ENCODE measurements at regions not wholly inside any gene's neighbourhood (a gene's known extent, or its start where the extent isn't known, plus 50 kb on each side); places are given as distances from the start of the nearest gene placed in this dataset.

- no peaks in the 10 kb centered on the region for H3K9me3 Mint-ChIP-seq
- no peaks in the 10 kb centered on the region for H3K36me3 Mint-ChIP-seq (ENCODE audit: low read depth)
- no peaks in the 10 kb centered on the region for H3K4me1 Mint-ChIP-seq (ENCODE audit: low read depth)
- H3K4me3 Mint-ChIP-seq: no peak overlapping the region
- H3K27me3 Mint-ChIP-seq (ENCODE audit: insufficient read depth): peaks cover 2% of the 10 kb centered on the region
- H3K27ac Mint-ChIP-seq: no peak overlapping the region
- DNase-seq (ENCODE audit: low spot score): no peak
- intact Hi-C loops (cut with micrococcal nuclease): no loop called here
Measured at GRCh38 chr10:58963723-58964124, 212.7 kb upstream of the PHYHIPL start.

- no peak for DNase-seq (ENCODE audit: low spot score)
- H3K4me3 Mint-ChIP-seq: no peak overlapping the region
- H3K36me3 Mint-ChIP-seq (ENCODE audit: low read depth): no peaks in the 10 kb centered on the region
- no peaks in the 10 kb centered on the region for H3K9me3 Mint-ChIP-seq
- no peaks in the 10 kb centered on the region for H3K4me1 Mint-ChIP-seq (ENCODE audit: low read depth)
- no peak overlapping the region for H3K27ac Mint-ChIP-seq
- H3K27me3 Mint-ChIP-seq (ENCODE audit: insufficient read depth): peaks cover 4% of the 10 kb centered on the region
- intact Hi-C loops (cut with micrococcal nuclease): no loop called here
Measured at GRCh38 chr10:58965855-58966254, 210.6 kb upstream of the PHYHIPL start.

GRCh38 chr10:58967551-58968388 lies 208.7 kb upstream of the PHYHIPL start:
- intact Hi-C loops (cut with micrococcal nuclease): no loop called here

GRCh38 chr10:58968389-58968755 lies 208.1 kb upstream of the PHYHIPL start:
- Mint-ChIP-seq H3K36me3 (ENCODE audit: low read depth) (no peaks in the 10 kb centered on the region), H3K4me1 (ENCODE audit: low read depth) (no peaks in the 10 kb centered on the region), H3K27ac (no peak overlapping the region), H3K4me3 (no peak overlapping the region), H3K9me3 (no peaks in the 10 kb centered on the region), H3K27me3 (ENCODE audit: insufficient read depth) (peaks cover 4% of the 10 kb centered on the region)
- DNase-seq (ENCODE audit: low spot score): no peak
- intact Hi-C loops (cut with micrococcal nuclease): no loop called here

More at GRCh38 chr10:58967551-58968388, 208.7 kb upstream of the PHYHIPL start:
- H3K4me3 Mint-ChIP-seq: no peak overlapping the region
- H3K9me3 Mint-ChIP-seq: no peaks in the 10 kb centered on the region
- peaks cover 4% of the 10 kb centered on the region for H3K27me3 Mint-ChIP-seq (ENCODE audit: insufficient read depth)
- H3K4me1 Mint-ChIP-seq (ENCODE audit: low read depth): no peaks in the 10 kb centered on the region
- no peak overlapping the region for H3K27ac Mint-ChIP-seq
- H3K36me3 Mint-ChIP-seq (ENCODE audit: low read depth): no peaks in the 10 kb centered on the region
- no peak for DNase-seq (ENCODE audit: low spot score)

DNA sequence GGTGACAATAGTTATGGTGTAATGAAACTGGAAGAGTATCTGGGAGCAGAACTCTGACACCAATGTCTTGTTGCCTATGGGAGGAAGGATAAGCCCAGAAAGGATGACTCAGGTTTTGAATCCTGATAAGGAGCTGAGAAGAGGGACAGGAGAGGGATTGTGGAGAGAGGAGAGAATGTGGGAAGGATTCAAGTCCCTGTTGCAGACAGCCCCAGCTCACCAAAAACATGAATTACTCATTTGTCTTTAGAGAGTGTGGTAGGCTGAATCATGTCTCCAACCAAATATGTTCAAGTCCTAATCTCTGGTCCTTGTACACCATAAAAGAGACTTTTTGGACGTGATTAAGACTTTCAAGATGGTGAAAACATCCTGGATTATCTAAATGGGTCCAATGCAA lies 206.9 kb upstream of the PHYHIPL start:
- intact Hi-C loops (cut with micrococcal nuclease): no loop called here
- Mint-ChIP-seq H3K36me3 (ENCODE audit: low read depth) (no peaks in the 10 kb centered on the region), H3K4me3 (no peak overlapping the region), H3K4me1 (ENCODE audit: low read depth) (no peaks in the 10 kb centered on the region), H3K27ac (no peak overlapping the region), H3K27me3 (ENCODE audit: insufficient read depth) (peaks cover 2% of the 10 kb centered on the region), H3K9me3 (no peaks in the 10 kb centered on the region)
- no peak for DNase-seq (ENCODE audit: low spot score)

- Mint-ChIP-seq H3K36me3 (ENCODE audit: low read depth) (no peaks in the 10 kb centered on the region), H3K27me3 (ENCODE audit: insufficient read depth) (peaks cover 2% of the 10 kb centered on the region), H3K4me3 (no peak overlapping the region), H3K9me3 (no peaks in the 10 kb centered on the region), H3K27ac (no peak overlapping the region), H3K4me1 (ENCODE audit: low read depth) (no peaks in the 10 kb centered on the region)
- intact Hi-C loops (cut with micrococcal nuclease): no loop called here
- no peak for DNase-seq (ENCODE audit: low spot score)
Measured at GRCh38 chr10:58970160-58970915, 206.1 kb upstream of the PHYHIPL start.

DNA sequence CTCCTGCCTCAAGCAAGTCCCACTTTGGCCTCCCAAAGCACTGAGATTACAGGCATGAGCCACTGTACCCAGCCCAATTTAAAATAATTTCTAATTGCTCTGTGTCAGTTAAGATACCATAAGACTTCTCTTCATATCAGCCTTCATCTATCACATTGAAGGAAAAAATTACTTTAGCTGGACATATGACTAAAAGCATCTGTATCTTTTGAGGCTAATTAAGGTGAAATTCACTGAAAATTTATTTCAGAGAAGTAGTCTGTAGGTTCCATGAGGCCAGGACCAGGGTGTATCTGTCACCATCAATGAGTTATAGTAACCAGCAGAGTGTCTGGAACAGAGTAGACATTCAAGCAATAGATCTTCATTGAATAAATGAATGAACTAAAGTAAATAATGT lies 205.2 kb upstream of the PHYHIPL start:
- Mint-ChIP-seq H3K9me3 (no peaks in the 10 kb centered on the region), H3K27me3 (ENCODE audit: insufficient read depth) (peaks cover 2% of the 10 kb centered on the region), H3K4me3 (no peak overlapping the region), H3K27ac (no peak overlapping the region), H3K36me3 (ENCODE audit: low read depth) (no peaks in the 10 kb centered on the region), H3K4me1 (ENCODE audit: low read depth) (no peaks in the 10 kb centered on the region)
- intact Hi-C loops (cut with micrococcal nuclease): no loop called here
- DNase-seq (ENCODE audit: low spot score): no peak

GRCh38 chr10:58971796-58972491 lies 204.5 kb upstream of the PHYHIPL start:
- no peaks in the 10 kb centered on the region for H3K4me1 Mint-ChIP-seq (ENCODE audit: low read depth)
- no peak overlapping the region for H3K4me3 Mint-ChIP-seq
- peaks cover 2% of the 10 kb centered on the region for H3K27me3 Mint-ChIP-seq (ENCODE audit: insufficient read depth)
- H3K27ac Mint-ChIP-seq: no peak overlapping the region
- H3K36me3 Mint-ChIP-seq (ENCODE audit: low read depth): no peaks in the 10 kb centered on the region
- intact Hi-C loops (cut with micrococcal nuclease): no loop called here
- no peaks in the 10 kb centered on the region for H3K9me3 Mint-ChIP-seq
- no peak for DNase-seq (ENCODE audit: low spot score)

DNA sequence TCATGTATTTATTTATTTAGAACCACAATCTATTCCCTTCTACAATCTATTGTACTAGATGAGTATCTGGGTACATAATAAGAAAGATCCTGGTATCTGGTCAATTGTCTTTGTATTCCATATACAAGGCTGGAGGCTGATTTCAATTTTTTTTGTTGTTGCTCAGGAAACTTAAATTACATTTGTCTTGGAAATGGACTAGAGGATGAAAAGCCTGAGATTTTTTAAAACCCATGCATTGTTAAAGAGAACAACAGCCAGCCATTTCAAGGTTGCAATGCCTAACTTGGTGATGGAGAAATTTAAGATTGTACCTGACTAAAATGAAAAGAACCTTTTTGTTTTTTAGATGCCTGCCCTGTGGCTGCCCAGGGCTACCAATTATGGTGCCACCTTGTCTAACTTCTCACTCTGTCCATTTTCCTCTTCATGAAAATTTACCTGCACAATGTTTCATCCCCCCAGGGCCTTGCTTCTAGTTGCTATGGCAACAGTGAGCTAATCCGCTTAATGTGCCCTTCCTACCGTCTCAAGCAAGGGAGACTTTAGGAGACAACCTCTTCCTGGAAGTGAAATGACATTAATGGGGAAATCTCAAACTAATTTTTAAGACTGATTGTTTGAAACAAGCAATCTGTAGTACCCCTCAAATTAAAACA lies 203.7 kb upstream of the PHYHIPL start:
- no peak for DNase-seq (ENCODE audit: low spot score)
- Mint-ChIP-seq H3K9me3 (no peaks in the 10 kb centered on the region), H3K4me3 (no peak overlapping the region), H3K4me1 (ENCODE audit: low read depth) (no peaks in the 10 kb centered on the region), H3K27me3 (ENCODE audit: insufficient read depth) (peaks cover 2% of the 10 kb centered on the region), H3K27ac (no peak overlapping the region), H3K36me3 (ENCODE audit: low read depth) (no peaks in the 10 kb centered on the region)
- intact Hi-C loops (cut with micrococcal nuclease): no loop called here

DNA sequence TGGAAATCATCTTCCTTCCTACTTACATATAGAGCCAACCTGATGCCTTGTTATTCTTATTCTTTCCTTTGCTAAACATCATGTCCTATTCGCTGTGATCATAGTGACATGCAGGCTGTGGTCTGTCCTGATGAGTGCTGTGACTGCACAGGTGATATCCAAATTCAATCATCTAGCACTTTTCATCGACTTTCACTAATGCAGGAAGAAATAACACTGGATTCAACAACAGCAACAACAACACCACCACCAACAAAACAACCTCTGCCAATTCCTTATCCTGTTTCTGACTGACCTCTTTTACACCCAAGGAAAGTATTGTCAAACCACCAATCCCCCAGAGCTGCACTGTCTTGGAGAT lies 203.2 kb upstream of the PHYHIPL start:
- Mint-ChIP-seq H3K4me1 (ENCODE audit: low read depth) (no peaks in the 10 kb centered on the region), H3K9me3 (no peaks in the 10 kb centered on the region), H3K4me3 (no peak overlapping the region), H3K36me3 (ENCODE audit: low read depth) (no peaks in the 10 kb centered on the region), H3K27me3 (ENCODE audit: insufficient read depth) (peaks cover 2% of the 10 kb centered on the region), H3K27ac (no peak overlapping the region)
- intact Hi-C loops (cut with micrococcal nuclease): no loop called here
- no peak for DNase-seq (ENCODE audit: low spot score)

DNA sequence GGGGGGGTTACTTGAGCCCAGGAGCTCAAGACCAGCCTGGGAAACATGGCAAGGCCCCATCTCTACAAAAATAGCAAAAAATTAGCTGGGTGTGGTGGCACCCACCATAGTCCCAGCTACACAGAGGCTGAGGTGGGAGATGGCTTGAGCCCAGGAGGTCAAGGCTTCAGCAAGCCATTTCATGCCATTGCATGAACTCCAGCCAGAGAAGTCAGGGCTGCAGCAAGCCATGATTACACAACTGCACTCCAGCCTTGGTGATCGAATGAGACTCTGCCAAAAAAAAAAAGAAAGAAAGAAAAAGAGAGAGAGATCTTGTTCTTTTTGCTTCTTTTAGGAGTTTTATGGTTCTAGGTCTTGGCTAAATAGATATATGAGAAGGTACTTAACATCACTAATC lies 200.2 kb upstream of the PHYHIPL start:
- Mint-ChIP-seq H3K27ac (no peak overlapping the region), H3K4me1 (ENCODE audit: low read depth) (no peaks in the 10 kb centered on the region), H3K27me3 (ENCODE audit: insufficient read depth) (peaks cover 3% of the 10 kb centered on the region), H3K4me3 (no peak overlapping the region), H3K9me3 (no peaks in the 10 kb centered on the region), H3K36me3 (ENCODE audit: low read depth) (no peaks in the 10 kb centered on the region)
- intact Hi-C loops (cut with micrococcal nuclease): no loop called here
- DNase-seq (ENCODE audit: low spot score): no peak

GRCh38 chr10:58979711-58980110 lies 196.7 kb upstream of the PHYHIPL start:
- H3K9me3 Mint-ChIP-seq: no peaks in the 10 kb centered on the region

More at GRCh38 chr10:58979711-58980110, 196.7 kb upstream of the PHYHIPL start:
- peaks cover 3% of the 10 kb centered on the region for H3K27me3 Mint-ChIP-seq (ENCODE audit: insufficient read depth)
- no peak for DNase-seq (ENCODE audit: low spot score)
- no peak overlapping the region for H3K4me3 Mint-ChIP-seq
- intact Hi-C loops (cut with micrococcal nuclease): no loop called here
- no peaks in the 10 kb centered on the region for H3K4me1 Mint-ChIP-seq (ENCODE audit: low read depth)
- H3K36me3 Mint-ChIP-seq (ENCODE audit: low read depth): no peaks in the 10 kb centered on the region
- H3K27ac Mint-ChIP-seq: no peak overlapping the region

Data from activated T-helper 1 cell treated with anti-CD3 and anti-CD28 coated beads, Interleukin-12 subunit alpha, Interleukin-12 subunit beta, Interleukin-2, Interleukin-4 antibody, amounts not matched to agents 30 ng/mL and 10 ng/mL and 1 ng/mL, durations not matched to agents 14 hours and 24 hours and 36 hours (primary cell).